Fibroblast of skin of abdomen (primary cell): ENCODE measurements at regions not wholly inside any gene's neighbourhood (a gene's known extent, or its start where the extent isn't known, plus 50 kb on each side); places are given as distances from the start of the nearest gene placed in this dataset.

Source experiments
- DNase-seq: peaks from one replicate; pipeline ENCODE4 v3.0.0-alpha.2; 2013

DNA sequence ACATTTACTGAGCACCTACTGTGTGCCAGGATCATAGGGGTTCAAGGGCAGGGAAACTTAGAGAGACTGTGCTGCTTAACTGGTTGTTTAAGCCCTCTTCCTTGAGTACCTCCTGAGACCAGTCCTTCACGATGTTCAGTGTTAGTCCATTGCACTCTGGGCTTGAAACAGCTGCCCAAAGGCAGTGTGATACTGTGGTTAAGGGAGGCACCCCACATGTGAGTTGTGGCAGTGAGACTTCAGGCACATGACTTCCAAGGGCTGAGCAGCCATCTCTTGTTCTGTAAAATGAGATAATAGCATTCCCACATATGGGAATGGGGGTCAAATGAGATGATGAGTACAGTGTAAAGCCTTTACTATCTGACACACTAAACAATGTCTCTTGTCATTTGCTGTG is 75.1 kb downstream of the LINGO1 start:
- no peak for DNase-seq

DNA sequence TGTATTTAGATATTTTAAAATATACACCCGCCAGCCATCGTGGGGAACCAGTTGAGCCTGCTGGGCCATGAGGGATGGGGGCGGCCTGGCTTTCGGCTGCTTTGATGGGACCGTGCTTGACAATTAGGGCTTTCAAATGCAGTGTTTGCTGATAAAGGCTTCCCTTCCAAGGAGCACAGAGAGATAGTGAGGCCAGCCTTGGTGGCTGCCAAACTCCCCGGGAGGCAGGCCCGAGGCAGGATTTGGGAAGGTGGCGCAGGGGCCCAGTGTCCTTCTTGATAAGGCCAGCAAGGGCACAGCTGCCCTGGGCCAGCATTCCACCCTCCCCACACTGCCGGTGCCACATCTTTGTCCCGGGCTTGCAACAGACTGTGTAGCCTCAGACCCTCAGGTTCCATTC is 75.6 kb downstream of the LINGO1 start:
- DNase-seq = no peak

DNA sequence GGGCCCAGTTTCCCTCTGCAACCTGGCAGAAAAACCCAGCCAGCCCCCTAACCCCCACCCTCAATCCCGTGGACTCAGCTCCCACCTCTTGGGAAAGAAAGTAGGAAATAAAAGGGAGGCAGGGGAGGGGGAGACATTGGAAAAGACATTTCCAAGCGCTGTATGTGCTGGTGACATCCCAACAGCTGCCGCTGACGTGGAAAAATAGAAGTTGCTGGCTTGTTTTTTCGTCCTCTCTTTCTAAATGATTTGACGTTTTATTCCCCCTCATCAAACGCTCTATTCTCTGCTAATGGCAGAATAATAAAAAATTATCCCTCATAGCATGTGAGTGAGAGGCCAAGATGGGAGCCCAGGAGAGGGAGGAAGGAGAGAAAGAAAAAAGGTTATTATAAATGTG is 76.1 kb downstream of the LINGO1 start:
- DNase-seq = no peak

DNA sequence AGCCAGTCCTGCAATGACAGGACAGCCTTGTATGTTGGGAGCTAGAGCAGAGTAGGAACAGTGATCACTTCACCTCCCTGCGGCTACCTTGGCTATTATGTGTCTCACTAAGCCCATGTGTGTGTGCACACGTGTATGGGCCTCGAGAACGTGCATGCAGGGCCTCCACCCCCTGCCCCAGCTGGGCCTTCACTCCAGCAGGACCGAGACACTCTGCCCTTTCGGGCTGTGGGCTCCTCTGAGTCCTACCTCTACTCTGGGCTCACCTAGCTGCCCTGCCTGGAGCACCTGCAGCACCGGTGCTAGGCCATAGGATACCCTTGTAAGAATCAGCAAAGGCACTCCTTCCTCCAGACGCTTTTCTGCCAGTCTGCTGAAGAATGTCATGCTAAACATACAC is 77.5 kb downstream of the LINGO1 start:
- no peak for DNase-seq

DNA sequence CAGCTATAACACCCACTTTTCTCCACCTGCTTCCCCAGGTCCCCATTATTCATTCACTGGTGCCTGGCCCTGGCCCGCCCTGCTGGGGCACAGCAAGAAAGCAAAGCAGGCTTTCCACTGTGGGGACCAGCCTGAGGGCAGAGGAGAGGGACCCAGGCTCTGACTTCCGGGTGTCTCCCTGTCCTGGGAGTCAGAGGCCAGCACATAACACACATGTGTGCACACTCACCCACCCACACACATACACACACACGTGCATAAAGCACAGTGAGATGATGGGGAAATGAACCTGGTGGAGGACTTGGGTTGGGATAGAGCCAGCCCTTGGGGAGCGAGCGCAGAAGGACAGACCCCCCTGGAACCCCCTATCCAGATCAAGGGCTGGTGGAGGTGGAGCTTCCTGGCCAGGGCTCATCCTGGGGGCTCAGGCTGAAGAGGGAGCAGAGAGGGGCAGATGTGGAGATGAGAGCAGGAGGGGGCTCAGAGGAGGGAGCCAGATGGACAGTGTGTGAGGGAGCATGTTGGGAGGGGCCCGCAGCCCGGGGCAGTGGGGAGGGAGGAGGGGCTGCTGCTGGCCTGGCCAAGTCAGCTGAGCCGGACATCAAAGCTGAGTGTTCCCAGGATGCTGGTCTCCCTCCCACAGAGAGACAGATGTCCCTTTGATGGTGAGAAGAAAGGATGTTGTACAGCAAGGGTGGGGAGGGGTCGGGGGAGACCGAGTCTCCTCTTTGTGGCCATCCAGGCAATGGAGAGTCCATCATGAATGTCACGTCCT is 78.2 kb downstream of the LINGO1 start:
- no peak for DNase-seq

DNA sequence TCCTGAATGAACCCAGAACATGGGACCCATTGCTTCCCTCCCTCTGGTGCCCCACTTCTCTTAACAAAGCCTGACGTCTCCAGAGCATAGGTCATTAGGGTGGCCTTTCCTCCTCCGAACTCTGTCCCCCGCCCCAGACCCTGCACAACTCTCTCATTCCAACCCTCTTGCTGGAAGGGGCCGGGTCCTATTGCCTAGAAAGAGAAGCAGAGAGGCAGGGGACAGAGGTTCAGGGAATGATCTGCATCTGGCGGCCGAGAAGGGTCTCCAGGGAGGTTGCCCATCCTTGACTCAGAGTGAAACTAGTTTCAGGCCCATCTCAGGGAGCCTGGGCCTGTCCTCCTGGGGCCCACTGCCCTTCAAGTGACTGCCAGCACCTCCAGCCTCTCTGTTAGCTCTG is 79.0 kb downstream of the LINGO1 start:
- no peak for DNase-seq

DNA sequence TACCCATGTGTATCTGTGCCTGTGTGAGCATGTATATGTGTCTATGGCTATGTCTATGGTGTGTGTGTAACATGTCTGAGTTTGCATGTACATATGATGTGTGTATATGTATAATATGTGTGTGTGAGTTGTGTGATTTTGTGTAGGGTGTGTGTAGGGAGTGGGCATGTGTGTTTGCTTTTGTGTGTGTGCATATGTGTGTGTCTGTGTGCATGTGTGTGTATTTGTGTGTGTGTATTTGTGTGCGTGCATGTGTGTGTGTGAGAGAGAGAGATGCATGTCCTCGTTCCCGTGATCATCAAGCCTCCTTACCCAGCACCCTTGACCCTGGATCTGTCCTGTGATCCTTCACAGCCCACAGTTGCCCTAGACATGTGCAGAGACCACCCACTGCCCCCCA is 79.5 kb downstream of the LINGO1 start:
- no peak for DNase-seq

DNA sequence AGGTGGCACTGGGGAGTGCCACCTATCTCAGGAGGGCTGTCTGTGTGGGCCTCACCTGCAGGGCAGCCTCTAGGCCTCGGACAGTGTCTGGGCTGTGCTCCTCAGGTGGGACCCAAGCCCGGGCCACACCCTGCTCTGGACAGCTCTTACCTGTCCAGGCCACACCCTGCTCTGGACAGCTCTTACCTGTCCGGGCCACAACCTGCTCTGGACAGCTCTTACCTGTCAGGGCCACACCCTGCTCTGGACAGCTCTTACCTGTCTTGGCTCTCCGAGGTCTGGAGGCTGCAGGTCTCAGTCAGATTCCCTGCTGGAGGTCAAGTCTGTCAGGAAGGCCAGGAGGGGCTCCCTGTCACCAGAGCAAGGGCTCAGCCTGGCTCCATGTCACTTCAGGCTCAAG is 80.6 kb downstream of the LINGO1 start:
- no peak for DNase-seq

DNA sequence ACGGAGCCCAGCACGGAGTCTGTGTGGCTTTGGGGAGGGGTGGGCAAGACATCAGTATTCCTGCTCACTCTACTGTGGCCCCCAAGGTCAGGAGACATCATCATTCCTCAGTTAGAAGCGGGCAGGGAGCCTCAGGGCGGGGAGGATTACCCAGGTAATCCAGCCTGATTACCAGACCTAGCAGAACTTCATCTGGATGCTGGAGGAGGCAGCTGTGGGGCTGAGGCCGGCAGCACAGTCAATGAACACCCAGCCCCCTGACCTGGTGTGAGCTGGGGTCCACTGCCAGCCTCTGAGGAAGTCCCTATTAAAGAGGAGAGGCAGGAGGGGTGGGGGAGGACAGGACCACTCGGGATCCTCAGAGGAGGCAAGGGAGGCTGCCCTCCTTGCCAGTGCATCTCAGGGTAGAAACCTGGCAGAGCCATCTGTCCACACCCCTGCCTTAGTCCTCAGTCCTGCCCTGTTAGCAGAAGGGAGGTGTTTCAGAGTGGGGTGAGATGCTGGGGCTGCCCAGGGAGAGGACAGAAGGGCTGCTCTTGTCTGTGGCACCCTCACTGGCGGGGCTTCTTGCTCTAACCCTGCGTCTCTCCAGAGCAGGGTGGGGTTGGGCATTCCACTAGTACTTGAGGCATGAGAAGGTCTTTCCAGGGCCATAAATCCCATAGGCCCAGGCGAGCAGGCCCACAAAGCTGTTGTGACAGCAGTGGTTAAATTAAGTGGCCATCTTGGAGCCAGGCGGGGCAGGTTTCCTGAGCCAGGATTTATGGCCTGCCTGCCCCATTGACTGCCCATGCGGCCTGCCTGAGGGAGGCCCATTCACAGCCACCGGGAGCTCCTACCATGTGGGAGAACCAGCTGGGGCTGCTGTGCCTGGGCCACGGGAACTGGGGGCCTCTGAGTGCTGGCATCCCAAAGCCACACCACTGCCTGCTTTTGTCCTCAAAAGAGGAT is 82.1 kb downstream of the LINGO1 start:
- DNase-seq = peak; percentile 56

DNA sequence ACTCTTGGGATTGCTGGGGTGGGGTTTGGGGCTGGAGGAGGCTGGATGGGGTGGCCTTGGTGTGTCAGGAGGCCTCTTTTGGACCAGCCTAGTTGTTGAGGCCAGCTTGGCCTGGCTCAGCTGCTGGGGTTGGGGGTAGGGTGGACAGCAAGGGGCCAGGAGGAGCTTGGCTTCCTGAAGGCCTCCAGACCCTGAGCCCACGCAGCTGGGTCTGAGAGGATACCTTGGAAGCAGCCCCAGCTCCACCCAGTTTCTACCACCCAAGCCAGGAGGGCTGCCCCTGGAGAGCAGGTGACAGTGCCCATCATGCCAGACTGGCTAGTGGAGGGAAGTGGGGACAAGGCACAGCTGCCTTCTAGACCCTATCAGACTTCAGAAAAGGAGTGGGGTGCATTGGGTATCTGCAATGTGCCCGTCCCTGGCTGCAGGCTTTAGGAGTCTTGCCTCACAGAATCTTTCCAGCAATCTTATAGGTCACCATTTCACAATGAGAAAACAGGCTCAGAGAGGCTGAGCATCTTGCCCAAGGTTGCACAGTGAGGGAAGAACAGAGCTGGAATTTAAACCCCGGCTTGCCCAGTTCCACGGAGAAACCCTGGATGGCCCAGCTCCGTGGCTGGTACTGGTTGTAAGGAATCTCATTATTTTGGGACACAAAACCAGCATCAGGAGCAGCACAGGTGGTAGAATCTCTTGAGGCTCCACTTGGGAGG is 83.0 kb downstream of the LINGO1 start:
- DNase-seq = no peak

DNA sequence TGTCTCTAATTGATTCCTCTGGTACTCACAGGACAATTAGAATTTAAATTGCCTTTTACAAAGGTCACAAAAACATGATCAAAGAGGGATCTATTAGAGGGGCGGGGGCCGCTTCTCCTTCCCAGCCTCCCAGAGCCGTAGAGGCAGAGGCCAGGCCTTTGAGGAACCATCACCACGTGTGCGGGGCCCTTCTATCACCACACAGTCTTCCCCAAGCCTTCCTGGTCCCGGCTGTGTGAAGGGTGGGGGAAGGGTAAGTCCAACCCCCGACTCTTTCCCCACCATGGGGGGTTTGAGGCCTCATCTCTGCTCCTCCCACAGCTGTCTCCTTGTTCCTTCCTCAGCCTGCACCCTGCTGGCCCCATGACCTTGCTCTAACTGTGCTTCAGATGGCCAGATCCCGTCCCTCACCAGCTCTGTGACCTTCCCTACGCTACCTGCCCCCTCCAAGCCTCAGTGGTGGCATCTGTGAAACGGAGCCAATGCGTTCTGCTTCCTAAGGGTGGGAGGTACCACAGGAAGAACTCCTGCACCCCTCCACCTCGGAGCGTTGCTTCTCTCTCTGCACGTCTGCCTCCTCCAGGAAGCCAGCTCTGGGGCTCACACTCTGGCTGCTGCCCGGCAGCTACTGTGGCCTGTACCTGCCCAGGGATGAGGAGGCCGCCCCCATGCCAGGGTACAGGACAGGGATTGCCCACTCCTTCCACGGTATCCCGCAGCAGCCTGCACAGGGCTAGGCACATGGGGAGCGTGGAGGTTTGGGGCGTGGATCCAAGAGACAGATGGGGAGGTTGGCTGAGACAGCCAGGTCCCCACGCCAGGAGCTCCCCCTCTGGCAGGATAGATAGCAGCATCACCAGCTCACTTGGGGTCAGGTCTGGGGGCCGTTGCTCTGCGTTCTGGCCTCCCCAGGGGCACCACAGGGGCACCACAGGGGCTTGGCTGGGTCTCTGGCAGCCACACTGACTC is 83.8 kb downstream of the LINGO1 start:
- no peak for DNase-seq

DNA sequence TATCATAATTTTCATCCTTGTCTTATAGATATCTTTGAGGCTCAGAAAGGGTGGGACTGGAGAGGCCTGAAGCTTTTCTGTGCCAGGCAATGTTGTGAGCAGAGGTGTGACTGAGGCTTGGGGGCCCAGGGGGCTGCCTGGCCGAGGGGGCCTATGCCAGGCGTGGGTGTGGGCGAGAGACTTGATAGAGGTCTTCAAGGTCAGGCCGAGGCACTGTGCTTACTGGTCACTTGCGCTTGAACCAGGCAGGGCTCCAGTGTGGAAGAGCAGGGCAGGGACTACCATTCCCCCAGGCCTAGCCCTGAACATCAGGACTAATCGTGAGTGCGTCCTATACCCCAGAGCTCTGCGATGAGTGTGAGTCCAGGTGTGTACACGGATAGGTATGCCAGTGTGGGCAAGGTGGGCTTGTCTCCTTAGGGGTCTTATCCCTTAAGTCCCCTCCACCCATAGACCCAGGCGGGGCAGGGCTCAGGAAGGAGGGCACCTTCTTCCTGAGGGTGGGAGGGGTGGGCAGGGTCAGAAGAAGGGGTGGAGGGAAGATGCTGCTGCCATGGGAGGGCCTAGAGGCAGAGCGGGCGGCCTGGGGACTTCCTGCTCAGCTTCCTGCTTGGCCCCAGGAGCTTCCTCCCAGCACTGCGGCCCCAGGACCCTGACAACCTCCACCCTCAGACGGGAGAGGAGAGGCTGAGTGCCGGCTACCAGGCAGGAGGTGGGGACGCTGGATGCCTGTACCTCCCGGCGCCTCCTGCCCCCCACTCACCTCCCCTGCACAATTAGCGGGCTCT is 84.7 kb downstream of the LINGO1 start:
- DNase-seq = no peak

DNA sequence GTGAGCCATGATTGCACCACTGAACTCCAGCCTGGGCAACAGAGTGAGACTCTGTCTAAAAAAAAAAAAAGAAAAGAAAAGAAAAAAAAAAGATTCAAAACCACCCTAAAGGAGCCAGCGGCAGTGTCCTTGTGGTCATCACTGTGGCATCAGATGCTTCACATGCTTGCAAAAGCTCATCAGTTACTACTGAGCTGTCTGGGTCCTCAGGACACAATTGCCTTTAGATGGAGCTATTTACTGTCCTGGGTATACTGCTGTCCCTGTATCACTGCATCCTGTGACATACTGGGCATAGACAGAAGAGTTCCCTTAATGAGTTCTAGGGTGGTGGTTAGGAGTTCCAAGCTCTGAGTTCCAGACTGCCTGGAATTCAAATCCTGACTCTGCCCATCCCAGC is 85.8 kb downstream of the LINGO1 start:
- no peak for DNase-seq

DNA sequence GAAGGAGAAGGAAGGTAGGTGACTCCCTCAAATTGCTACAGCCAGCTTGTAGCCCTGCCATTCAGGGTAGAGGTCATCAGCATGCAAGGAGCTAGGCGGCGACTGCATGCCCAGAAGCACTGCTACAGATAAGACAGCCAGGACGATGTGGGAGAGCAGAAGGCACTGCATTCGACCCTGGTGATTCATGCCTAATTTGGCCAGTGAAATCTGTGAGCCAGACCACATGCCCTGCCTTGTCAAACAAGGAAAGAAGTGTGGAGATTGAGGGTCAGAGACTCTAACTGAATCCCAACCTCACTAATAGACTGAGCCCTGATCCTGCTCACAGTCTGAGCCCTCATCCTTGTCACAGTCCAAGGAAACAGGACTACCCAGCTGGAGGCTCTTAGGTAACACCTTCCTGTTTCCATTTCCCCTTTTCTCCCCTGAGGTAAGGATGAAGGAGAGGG is 86.6 kb downstream of the LINGO1 start:
- DNase-seq = peak; percentile 81

DNA sequence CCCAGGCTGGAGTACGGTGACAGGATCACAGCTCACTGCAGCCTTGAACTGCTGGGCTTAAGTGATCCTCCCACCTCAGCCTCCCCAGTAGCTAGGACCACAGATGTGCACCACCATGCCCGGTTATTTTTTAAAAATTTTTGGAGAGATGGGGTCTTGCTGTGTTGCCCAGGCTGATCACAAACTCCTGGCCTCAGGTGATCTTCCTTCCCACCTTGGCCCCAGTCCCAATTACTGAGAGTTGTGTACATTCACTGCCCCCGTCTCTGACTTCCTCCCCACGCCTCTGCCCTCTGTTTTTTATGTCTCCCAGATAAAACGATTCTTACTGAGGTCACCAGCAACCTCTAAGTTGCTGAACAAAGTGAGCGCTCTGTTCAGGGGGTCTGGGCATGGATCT is 87.7 kb downstream of the LINGO1 start:
- no peak for DNase-seq

DNA sequence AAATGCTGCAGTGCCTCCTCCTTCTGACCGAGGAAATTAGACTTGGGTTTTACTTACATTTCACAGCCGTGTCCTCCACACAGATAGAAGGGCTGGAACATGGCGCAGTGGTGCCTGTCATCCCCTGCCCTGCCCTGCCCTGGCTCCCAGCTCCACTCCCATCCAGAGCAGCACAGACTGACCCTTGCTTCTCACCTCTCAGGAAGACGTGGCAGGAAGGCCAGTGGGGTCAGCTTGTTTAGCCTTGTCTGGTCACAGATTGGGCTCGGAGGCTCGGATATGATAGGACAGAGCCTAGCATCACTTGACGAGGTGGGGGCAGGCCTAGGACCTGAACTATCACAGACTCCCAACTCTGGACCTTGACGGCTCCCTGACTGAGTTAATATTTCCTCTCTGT is 88.5 kb downstream of the LINGO1 start:
- DNase-seq = no peak

DNA sequence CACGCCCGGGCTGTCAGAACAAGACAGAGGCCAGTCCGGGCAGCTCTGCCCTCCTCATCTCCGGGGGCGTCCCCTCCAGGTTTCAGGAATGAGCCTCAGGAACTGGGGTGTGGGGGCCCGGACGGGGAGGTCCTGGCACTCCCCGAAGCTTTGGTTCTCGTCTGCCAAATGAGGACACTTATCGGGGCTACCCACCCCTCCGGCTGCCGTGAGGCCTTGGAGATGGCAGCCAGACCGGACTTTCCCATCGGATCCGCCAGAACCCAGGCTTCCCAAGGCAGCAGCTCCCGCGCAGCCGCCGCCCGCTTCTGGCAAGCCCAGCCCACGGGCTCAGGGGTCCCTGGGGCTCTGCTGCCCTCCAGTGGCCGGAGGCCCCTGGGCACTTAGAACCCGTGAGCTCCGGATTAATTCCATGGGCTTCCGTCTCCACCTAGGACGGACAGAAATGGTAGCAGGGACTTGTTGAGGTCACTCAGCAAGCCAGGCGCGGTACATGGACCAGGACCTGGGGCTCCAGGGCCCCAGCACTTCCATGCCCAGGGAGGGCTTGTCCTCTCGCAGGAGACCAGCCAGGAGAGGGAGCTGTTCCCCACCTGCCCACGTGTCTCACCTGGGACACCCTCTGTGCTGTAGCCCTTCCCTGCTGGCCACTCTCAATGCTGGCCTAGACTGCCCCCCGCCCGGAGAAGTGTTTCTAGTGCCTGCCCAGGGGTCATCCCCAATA is 89.4 kb downstream of the LINGO1 start:
- DNase-seq = peak; percentile 83

DNA sequence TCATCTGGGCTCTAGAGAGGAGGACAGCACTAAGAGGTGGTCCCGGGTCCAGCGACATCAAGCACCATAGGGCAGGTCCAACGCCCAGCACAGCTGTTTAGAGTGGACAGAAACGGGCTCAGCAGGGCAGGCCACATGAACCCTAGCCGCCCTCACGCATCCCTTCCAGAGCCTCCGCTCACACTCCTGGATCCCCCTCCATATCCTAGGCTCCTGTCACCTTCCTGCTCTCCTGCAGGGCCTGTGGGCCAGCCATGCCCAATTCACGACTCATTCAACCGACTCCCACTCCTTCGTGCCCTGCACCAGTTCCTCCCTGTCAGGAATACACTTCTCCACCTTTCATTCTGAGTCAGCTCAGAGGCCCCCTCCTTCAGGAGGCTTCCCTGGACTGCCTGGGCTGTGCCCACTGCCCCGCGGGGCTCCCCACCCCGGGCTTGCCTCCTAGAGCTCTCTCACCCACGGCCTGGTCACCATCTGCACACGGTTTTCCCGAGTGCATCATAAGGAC is 90.2 kb downstream of the LINGO1 start:
- peak; percentile 51 for DNase-seq

DNA sequence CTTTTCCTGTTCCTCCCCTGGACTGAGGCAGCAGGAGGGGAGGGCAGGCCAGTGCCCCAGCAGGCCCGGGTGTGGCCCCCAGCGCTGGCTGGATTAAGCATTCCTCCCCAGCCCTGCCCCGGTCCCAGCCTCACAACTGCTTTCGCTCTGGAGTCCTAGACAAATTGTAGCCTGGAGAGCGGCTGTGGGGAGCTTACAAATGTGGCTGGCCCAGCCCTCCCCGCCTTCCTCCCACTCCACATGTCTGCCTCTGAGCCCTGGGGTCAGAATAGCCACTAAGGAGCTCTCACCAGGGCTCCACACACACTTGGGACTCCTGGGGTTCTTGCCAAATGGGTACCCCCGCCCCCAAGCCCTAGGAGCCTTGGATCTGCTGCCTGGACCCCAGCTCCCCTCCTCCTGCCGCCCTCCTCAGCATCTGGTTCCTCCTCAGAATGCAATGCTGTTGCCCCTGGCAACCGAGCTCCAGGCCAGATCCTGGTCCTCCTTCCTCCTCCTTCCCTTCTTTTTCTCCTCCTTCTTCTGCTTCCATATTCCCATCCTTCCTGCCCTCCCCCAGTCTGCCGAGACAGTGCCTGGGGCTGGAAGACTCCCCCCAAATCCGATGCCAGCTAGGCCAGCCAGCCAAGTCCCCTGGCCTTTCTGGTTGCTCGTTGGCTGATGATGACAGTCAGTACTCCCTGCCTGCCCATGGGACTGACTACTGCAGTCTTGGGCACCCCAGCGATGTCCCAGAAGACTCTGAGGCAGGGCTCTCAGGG is 91.1 kb downstream of the LINGO1 start:
- DNase-seq = peak; percentile 55
